Inflammatory macrophage treated with lipopolysaccharide for 1 hour (primary cell): ENCODE measurements at regions not wholly inside any gene's neighbourhood (a gene's known extent, or its start where the extent isn't known, plus 50 kb on each side); places are given as distances from the start of the nearest gene placed in this dataset.
"Not testable (repeated sequence)": the region's sequence is repeated elsewhere in the genome, so short reads cannot be mapped to it uniquely, and the experiment has no call there.

Experiments
- DNase-seq, 2 donors: peaks; one replicate each; pipeline ENCODE4 v3.0.0-alpha.2; 2020 to 2022

- no peak for DNase-seq
Measured at GRCh38 chr12:86634456-86635410, 378.5 kb upstream of the MGAT4C start.

- DNase-seq = no peak
Measured at GRCh38 chr12:86627001-86627400, 370.8 kb upstream of the MGAT4C start.

GRCh38 chr12:86623267-86623666, 367.1 kb upstream of the MGAT4C start:
- no peak for DNase-seq

GRCh38 chr12:86621957-86622356, 365.8 kb upstream of the MGAT4C start:
- DNase-seq = no peak

GRCh38 chr12:86613311-86613710, 357.1 kb upstream of the MGAT4C start:
- no peak for DNase-seq

GRCh38 chr12:86608638-86609037, 352.4 kb upstream of the MGAT4C start:
- DNase-seq = no peak

- no peak for DNase-seq
Measured at GRCh38 chr12:86601550-86602308, 345.5 kb upstream of the MGAT4C start.

GRCh38 chr12:86600664-86601231, 344.6 kb upstream of the MGAT4C start:
- DNase-seq = no peak

GRCh38 chr12:86597431-86597830, 341.2 kb upstream of the MGAT4C start:
- no peak for DNase-seq

GRCh38 chr12:86590296-86590695, 334.1 kb upstream of the MGAT4C start:
- no peak for DNase-seq

- DNase-seq = no peak
Measured at GRCh38 chr12:86574143-86574542, 318.0 kb upstream of the MGAT4C start.

GRCh38 chr12:86572455-86572854, 316.3 kb upstream of the MGAT4C start:
- DNase-seq = no peak

- no peak for DNase-seq
Measured at GRCh38 chr12:86565038-86565437, 308.8 kb upstream of the MGAT4C start.

- not testable (repeated sequence) for DNase-seq
Measured at GRCh38 chr12:86555491-86555890, 299.3 kb upstream of the MGAT4C start.

- no peak for DNase-seq
Measured at GRCh38 chr12:86551146-86551571, 295.0 kb upstream of the MGAT4C start.

GRCh38 chr12:86550218-86551145, 294.3 kb upstream of the MGAT4C start:
- DNase-seq = no peak

- no peak for DNase-seq
Measured at GRCh38 chr12:86543716-86544115, 287.5 kb upstream of the MGAT4C start.

GRCh38 chr12:86530996-86531655, 274.9 kb upstream of the MGAT4C start:
- DNase-seq = no peak

GRCh38 chr12:86526060-86526595, 269.9 kb upstream of the MGAT4C start:
- no peak for DNase-seq

- no peak for DNase-seq
Measured at GRCh38 chr12:86523844-86524243, 267.7 kb upstream of the MGAT4C start.

- no peak for DNase-seq
Measured at GRCh38 chr12:86521870-86522269, 265.7 kb upstream of the MGAT4C start.

GRCh38 chr12:86513226-86513625, 257.0 kb upstream of the MGAT4C start:
- no peak for DNase-seq
